PFSK-1 (cell line): ENCODE measurements at regions not wholly inside any gene's neighbourhood (a gene's known extent, or its start where the extent isn't known, plus 50 kb on each side); places are given as distances from the start of the nearest gene placed in this dataset.

Experiments
- FOXP2 ChIP-seq: optimal IDR thresholded peaks from 2 replicates; pipeline ENCODE3; 2011; ENCODE audit warnings: borderline replicate concordance, control low read depth, inconsistent platforms; ENCODE audit not compliant: insufficient read depth; ENCODE audit errors: extremely low read length, extremely low read depth
- POLR2AphosphoS5 ChIP-seq: IDR thresholded peaks from 2 replicates; pipeline ENCODE4 v1.6.1; 2012; ENCODE audit warnings: low read depth, mild to moderate bottlenecking, control low read depth, low read length, moderate library complexity
- SIN3A ChIP-seq: IDR thresholded peaks from 2 replicates; pipeline ENCODE4 v1.6.1; 2012; ENCODE audit warnings: mild to moderate bottlenecking, low read length, moderate library complexity, borderline replicate concordance; ENCODE audit not compliant: insufficient read depth
- TAF1 ChIP-seq: IDR thresholded peaks from 2 replicates; pipeline ENCODE4 v1.6.1; 2012; ENCODE audit warnings: low read length, control low read depth, borderline replicate concordance; ENCODE audit not compliant: insufficient read depth
- TF ChIP-seq, protein P1 (sequence below), 2 experiments: IDR thresholded peaks; 2 replicates each; pipeline versions ENCODE4 v1.6.1 to v1.8.0; 2011 to 2012; ENCODE audit warnings: low read depth in 2 of 2, low read length in 2 of 2, control low read depth in 1 of 2, inconsistent platforms in 1 of 2, mild to moderate bottlenecking in 1 of 2, moderate library complexity in 1 of 2; ENCODE audit not compliant: insufficient read depth in 1 of 2

DNA sequence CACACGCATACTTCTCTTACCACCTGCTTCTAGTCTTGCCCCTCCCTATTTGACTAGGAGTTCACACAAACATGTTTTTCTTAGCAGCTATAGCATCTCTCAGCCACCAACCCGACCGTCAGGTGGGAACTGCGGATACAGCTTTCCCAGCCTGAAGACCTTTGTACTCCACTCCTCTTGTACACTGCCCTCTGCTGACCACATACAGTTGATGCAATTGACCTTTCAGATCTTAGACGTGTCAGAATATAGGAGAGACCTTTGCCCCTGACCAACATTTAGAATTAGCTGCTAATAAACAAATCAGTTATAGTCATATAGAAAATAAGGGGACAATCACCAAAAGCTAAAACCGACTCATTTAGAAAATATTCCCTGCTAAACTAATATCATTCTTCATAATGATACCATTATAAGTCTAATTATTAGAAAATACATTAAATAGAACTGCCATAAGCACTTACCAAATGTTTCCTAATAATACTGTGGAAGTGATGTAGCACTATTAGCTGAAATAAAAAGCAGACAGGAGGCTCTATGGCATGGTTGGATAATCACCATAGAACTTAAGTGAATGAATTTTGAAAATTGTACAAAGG, 208.4 kb downstream of the RAD51AP2 start:
- no peak for TF ChIP-seq FOXP2
- no peak for TF ChIP-seq POLR2AphosphoS5
- TF ChIP-seq SIN3A: no peak
- TF ChIP-seq TAF1: no peak

- no peak for TF ChIP-seq POLR2AphosphoS5
- TF ChIP-seq, protein P1, sequence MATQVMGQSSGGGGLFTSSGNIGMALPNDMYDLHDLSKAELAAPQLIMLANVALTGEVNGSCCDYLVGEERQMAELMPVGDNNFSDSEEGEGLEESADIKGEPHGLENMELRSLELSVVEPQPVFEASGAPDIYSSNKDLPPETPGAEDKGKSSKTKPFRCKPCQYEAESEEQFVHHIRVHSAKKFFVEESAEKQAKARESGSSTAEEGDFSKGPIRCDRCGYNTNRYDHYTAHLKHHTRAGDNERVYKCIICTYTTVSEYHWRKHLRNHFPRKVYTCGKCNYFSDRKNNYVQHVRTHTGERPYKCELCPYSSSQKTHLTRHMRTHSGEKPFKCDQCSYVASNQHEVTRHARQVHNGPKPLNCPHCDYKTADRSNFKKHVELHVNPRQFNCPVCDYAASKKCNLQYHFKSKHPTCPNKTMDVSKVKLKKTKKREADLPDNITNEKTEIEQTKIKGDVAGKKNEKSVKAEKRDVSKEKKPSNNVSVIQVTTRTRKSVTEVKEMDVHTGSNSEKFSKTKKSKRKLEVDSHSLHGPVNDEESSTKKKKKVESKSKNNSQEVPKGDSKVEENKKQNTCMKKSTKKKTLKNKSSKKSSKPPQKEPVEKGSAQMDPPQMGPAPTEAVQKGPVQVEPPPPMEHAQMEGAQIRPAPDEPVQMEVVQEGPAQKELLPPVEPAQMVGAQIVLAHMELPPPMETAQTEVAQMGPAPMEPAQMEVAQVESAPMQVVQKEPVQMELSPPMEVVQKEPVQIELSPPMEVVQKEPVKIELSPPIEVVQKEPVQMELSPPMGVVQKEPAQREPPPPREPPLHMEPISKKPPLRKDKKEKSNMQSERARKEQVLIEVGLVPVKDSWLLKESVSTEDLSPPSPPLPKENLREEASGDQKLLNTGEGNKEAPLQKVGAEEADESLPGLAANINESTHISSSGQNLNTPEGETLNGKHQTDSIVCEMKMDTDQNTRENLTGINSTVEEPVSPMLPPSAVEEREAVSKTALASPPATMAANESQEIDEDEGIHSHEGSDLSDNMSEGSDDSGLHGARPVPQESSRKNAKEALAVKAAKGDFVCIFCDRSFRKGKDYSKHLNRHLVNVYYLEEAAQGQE (IDR thresholded peaks at IDR 0.05; ENCODE audit: insufficient read depth in 1 of 2, low read depth in 2 of 2, low read length in 2 of 2): no peak
- TF ChIP-seq SIN3A: no peak
Measured at GRCh38 chr2:17309181-17309580, 209.1 kb downstream of the RAD51AP2 start.

- TF ChIP-seq TAF1 (no peak), POLR2AphosphoS5 (no peak), SIN3A (no peak), FOXP2 (no peak)
- TF ChIP-seq, protein P1 (IDR thresholded peaks at IDR 0.05; ENCODE audit: insufficient read depth in 1 of 2, low read depth in 2 of 2, low read length in 2 of 2): no peak
Measured at GRCh38 chr2:17306706-17307105, 211.5 kb downstream of the RAD51AP2 start.

DNA sequence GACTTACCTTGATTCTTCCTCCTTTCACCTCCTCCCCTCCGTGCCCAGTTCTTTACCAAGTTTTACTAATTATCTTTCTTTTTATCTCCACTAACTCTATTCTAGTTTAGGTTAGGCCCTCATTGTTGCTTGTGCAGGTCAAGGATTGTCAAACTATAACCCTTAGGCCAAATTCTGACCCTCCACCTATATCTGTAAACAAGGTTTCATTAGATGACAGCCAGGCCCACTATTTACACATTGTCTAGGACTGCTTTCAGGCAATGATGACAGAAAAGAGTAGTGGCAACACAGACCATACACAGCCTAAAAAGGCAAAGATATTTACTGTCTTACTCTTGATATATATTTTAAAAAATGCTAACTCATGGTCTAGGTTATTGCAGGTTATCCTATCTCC, 212.0 kb downstream of the RAD51AP2 start:
- no peak for TF ChIP-seq FOXP2

DNA sequence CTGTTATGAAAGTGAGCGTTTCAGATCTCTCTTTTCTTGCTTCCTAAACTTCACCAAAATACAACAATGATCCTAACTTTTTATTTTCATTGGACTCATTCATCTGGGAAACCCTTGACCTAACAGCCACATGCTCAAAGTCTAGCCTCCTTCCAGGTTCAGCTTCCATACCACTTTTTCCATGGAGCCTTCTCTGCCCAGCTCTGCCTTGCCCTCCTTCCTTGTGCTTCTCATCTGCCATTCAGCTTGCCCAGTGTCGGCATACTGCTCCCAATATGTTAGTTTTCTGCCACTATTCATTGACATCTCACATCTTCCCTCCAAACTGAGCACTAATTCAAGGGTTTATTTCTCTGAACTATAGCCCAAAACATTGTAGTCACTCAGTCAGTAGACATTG, 214.7 kb downstream of the RAD51AP2 start:
- TF ChIP-seq FOXP2: no peak
- TF ChIP-seq, protein P1 (IDR thresholded peaks at IDR 0.05; ENCODE audit: insufficient read depth in 1 of 2, low read depth in 2 of 2, low read length in 2 of 2): no peak
- no peak for TF ChIP-seq TAF1
- no peak for TF ChIP-seq SIN3A
- TF ChIP-seq POLR2AphosphoS5: no peak

- no peak for TF ChIP-seq POLR2AphosphoS5
- no peak for TF ChIP-seq SIN3A
- no peak for TF ChIP-seq FOXP2
- TF ChIP-seq TAF1: no peak
- TF ChIP-seq, protein P1 (IDR thresholded peaks at IDR 0.05; ENCODE audit: insufficient read depth in 1 of 2, low read depth in 2 of 2, low read length in 2 of 2): no peak
Measured at GRCh38 chr2:17303054-17303453, 215.2 kb downstream of the RAD51AP2 start.
